ENCODE measurements at regions not wholly inside any gene's neighbourhood (a gene's known extent, or its start where the extent isn't known, plus 50 kb on each side); places are given as distances from the start of the nearest gene placed in this dataset.

- TF ChIP-seq POLR2A (IDR thresholded peaks at IDR 0.05) (no peak), CTCF (IDR thresholded peaks at IDR 0.05) (no peak), EP300 (IDR thresholded peaks at IDR 0.05) (no peak)
Observed at GRCh38 chr10:130559547-130559880, 423.3 kb downstream of the GLRX3 start.

Measured in ovary (tissue), 3 donors.